Activated naive CD8-positive, alpha-beta T cell treated with anti-CD3 and anti-CD28 coated beads, Interleukin-2, amount 50 U/mL, for 16 hours (primary cell): ENCODE measurements at regions not wholly inside any gene's neighbourhood (a gene's known extent, or its start where the extent isn't known, plus 50 kb on each side); places are given as distances from the start of the nearest gene placed in this dataset.

ENCODE experiments used
- DNase-seq: peaks from one replicate; pipeline ENCODE4 v3.0.0-alpha.2; 2020; ENCODE audit warnings: low read depth, low spot score

DNA sequence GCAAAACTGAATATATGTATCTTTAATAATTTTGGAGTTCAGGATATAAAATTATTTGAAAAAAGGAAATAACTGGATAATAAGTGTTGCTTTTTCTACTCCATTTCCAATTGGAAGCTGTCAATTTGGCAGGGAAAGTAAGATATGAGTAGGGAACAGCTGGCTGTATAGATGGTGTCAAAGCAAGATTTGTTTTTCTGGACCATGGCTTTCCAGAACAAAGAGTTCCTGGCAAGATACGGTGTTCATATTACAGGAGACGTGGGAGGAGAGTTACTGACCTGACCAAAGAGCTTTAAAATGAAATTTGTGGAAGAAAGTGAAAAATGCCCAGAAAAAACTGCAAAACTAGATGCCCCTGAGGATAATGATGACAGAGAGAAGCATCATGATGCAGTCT is 442.7 kb upstream of the KIRREL3 start:
- DNase-seq, result no peak

DNA sequence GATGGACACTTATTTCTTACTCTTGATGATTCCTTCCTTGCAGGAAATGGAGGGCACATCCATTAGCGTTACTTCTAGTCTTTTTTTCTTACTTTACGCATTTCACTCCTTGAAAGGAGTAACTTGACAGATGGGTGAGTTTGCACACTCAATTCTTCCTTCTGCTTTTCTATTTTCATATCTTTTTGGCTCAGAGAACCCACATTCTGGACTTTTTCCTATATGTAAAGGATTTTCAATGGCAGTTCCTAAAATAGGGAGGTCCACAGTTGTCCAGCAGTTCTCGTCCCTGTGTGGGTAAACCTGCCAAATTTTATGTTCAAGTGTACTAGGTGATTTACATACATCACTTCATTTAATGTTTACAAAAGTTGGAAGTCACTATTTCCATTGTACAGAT is 440.0 kb upstream of the KIRREL3 start:
- DNase-seq, result no peak

DNA sequence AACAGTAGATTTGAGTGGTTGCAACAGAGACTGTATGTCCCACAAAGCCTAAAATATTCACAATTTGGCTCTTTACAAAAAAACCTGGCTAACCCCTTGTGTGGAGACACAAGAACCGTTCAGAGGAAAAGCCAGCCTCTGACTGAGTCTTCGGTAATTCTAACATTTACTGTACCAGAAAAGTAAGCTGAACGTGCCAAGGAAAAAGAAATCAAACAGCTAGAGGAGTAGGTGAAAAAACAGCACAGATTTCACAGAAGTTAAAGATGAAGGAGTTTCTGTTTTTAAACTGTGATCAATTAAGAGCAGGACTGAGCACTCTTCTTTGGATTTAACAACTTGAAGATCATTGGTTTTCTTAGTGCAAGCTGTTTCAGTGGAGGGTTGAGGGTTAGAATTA is 424.7 kb upstream of the KIRREL3 start:
- DNase-seq, result no peak

DNA sequence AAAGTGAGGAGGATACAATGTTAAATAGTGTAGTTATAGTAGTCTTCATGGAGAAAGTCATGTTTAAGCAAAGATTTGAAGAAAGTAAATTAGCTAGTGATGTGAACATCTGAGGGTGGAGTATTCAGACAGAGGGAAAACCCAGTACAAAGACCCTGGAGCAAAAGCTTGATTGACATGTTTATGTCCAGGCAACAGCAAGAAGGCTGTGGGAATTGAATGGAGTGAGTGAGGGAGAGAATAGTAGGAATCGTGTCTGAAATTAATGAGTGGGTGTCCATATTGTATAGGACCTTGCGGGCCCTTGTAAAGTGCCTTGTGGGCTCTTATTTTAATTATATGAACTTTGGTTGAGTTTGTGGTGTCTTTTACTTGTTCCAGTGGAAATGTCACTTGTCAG is 424.1 kb upstream of the KIRREL3 start:
- DNase-seq, result no peak

DNA sequence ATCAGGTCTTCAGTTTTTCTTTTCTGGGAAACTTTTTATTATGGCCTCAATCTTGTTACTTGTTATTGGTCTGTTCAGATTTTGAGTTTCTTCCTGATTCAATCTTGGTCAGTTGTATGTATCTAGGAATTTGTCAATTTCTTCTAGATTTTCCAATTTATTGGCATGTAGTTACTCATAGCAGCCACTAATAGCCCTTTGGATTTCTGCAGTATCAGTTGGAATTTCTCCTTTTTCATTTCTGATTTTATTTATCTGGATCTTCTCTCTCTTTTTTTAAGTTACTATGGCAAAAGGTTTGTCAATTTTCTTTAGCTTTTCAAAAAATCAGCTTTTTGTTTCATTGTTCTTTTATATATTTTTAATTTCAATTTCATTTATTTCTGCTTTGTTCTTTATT is 419.6 kb upstream of the KIRREL3 start:
- DNase-seq, result no peak

DNA sequence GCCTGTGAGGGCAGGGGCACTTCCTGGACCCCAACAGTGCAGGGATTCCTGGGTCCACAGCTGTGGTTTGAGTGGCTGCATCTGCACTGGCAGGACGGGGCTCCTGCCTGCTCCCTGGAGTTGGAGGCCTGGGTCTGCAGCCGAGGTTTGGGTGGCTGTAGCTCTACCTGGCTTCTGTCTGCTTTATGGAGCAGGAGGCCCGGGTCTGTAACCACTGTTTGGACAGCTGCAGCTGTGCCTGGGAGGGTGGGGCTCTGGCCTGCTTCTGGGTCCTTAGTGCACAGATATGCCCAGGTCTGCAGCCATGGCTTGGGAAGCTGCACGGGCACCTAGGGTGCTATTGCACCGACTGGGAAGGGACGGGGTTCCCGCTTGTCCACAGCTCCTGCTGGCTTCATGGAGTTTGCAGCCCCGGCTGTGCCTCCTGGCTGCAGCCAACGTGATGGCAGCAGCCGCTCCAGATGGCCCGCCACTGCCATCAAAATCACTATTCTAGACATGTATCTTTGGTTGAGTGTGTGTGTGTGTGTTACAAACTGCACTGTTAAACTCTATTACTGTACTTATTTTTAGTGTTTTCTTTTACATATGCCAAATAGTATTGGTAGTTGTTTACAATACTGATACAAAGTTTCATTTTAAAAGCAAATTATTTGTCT is 412.3 kb upstream of the KIRREL3 start:
- DNase-seq, result no peak

DNA sequence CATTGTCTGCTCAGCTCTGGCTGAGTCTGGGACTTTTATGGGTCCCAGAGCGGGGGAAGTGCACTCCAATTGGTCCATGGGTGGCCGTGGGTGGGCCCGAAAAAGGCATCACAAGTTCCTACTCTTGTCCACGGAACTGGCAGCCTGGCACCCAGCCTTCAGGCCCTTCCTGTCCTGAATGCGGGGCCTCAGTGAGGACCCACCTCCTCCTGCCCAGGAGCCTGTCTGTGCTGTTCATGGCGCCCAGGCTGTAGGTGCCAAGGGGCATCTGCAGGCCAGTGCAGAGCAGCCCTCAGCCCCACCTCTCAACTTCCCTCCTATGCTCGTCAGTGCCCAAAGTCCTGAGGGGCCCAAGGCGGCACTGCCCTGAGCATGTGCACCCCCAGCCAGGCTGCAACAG is 411.7 kb upstream of the KIRREL3 start:
- DNase-seq, result no peak

DNA sequence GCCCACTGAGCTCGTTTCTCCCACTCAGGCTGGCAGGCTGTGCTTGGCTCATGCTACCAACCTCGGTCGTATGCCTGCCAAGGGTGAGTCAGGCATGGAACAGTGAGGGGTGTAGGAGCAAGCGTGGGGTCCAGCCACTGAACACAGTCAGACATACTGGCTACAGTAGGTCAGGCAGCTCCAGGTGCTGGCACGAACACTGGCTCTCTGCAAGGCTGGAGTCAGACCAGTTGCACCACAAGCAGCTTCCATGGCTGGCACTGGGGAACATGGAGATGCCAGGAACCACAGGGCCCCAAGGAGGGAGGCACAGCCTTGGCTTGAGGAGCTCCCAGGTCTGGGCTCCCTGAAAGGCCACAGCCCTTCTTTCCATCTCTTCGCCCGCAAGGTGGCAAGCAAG is 410.7 kb upstream of the KIRREL3 start:
- DNase-seq, result no peak

DNA sequence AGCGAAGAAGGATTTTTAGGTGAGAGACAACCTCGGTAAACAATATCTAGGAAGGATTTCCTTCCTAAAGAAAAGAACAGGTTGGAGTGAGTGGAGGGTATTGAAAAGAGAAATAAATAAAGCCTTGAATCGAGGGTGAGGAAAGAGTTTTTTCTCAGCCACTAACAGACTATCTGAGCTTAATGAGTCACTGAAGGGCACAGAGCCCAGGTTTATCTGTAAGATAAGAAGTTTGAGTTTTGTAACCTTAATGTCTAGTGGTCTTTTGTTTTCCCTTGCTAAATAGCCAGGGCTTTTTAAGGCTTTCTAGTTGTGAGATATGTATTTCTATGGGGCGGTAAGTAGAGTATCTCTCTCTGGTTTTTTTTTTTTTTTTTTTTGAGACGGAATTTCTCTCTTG is 394.5 kb upstream of the KIRREL3 start:
- DNase-seq, result no peak

DNA sequence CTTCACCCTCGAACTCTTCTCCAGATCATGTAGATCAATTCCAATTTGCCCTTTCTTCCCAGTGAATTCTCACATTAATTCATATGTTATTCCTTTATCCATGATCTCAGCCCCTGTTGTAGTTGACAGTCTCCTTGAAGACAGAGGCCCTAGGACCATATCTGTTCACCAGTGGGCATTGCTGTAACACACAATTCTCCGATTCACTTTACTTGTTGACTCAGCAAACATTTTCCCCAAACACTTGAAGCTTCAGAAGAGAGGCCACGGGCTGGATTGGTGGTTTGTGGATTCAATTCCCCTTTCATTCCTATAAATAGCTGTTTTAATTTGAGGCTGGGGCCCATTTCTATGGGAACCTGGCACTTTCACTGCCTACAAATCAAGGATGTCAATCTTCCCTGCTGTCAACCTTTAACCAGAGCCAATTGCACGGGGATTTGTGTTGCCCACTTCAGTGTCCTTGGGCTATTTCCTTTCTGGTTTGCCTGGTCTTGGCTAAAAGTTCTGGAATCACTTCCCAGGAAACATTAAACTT is 393.0 kb upstream of the KIRREL3 start:
- no peak for DNase-seq

DNA sequence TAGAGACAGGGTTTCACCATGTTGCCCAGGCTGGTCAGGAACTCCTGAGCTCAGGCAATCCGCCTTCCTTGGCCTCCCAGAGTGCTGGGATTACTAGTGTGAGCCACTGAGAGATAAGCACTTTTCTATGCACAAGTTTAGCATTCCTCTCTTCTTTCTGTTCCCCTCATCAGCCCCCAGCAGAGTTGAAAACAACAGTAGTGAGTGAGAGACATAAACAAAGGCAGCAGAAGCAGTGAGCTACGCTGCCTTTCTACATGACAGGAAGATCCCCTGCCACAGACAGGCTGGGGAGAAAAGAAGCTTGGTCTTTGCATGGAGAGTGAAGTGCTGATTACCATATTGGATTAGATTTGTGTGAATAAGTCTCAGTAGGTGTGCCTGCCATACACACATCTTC is 392.0 kb upstream of the KIRREL3 start:
- DNase-seq, result no peak

DNA sequence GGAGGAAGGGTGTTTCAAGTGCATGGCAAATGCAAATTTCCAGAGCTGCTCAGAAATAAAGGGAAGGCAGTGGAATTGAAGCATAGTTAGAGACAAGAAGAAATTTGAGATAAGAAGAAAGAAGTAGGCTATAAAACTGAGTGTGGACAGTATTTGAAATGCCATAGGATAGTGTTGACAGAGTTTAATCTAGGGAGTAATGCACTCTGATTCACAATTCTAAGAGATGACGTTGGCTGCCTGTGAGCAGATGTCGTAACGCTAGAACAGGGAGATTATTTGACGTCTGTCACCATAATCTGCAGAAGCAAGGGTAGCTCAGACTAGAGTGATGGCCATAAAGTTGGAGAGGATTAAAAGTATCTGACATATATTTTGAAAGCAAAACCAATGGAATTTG is 389.9 kb upstream of the KIRREL3 start:
- DNase-seq, result no peak

DNA sequence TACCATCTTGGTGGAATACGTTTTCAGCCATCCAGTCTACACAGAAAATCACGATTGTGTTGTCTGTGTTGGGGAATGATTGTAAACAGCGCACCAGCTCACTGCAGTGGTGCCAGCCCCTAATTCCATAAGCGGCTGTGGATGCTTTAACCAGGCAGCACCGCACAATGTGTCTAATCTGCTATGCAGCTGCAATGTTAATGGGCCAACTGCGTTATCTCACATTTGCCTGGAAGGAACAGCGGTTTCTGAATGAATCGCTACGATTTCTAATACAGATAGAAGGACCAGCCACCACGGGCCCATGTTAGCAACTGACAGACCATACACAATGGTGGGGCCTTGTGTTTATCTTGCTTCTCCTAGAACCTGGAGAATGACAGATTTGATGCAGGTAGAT is 384.5 kb upstream of the KIRREL3 start:
- no peak for DNase-seq

DNA sequence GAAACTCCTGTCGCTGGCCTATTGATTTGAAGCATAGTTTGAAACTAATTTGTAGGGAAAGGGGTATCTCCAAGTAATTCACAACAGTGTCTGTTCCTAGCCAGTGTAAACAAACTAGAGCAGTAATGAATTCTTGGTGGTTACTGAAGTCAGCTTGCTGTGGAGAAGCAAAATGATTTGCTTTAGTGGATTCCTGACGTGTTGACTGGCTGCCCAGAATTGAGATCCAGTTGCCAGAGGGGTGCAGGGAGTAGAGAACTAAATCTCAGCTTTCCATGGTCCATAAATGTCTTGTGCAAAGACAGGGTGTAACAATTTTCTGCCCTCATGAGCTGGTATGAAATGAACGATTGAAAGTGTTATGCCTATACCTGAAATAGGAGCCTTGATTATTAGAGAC is 382.5 kb upstream of the KIRREL3 start:
- DNase-seq, result no peak

DNA sequence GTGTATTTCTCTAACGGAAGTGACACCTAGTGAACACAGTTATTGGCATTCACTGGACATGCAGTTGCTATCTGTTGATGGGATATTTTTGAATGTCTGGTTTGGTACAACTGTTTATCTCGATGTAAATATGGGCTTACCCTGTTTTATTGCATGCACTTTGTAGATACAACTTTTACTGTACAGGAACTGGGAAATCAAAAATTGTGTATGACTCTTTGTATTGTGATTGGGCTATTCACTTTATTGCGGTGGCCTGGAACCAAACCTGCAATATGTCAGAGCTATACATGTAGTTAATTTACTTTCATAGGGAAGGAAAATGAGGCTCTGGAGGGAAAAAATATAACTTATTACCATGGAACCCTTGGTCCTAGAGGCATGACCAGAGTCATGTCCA is 380.7 kb upstream of the KIRREL3 start:
- DNase-seq, result no peak

DNA sequence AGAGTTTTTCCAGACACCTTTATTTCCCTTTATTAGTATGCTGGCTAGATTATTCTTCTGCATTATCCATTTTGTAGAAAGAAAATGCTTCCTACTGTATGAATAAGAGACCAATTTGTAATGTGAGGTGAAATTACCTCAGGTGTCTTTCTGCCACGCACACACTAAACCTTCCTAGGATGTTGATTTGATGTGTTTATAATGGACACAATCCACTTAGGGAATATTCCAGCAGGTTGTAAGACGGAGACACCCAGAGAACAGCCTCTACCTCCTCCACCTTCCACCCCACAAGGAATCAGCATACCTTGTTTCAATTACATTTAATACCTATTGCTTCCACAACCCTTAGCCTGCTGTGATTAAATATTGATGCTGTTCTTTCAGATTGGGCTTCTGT is 379.1 kb upstream of the KIRREL3 start:
- DNase-seq, result no peak

DNA sequence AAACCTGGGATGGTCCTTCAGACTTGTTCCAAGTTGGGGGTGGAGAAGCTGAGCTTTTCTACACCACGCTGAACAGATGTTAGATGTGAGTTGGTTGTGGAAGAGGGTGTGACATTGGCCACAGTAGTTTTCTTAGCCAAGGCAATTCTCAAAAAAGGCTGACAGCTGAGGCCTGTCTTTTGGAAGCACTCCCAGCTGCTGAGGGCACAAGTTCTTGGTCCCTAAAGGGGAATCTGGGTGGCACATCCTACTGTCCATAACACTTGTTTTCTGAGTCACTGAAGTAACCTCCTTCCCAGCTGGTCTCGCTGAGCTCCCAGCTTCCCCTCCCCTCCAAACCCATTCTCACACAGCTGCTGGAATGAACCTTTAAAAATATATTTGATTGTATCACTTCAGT is 375.7 kb upstream of the KIRREL3 start:
- no peak for DNase-seq

DNA sequence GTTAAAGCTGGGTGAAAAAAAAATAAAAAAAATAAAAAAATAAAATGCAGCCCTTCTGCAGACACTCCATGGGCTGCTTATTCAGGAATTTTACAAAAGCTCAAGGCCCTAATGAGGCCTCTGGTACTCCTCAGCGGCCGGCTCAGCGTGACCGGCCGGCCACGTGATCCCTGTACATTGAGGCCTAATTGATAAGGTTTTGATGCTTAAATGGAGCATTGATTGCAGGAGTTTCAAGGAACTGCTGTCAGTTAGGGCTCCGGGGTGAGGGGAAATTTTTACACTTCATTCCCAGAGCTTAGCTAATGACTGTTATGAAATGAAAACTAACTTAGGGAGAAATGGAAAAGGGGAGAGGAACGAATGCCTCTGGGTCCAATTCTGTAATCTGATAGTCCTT is 368.8 kb upstream of the KIRREL3 start:
- no peak for DNase-seq

DNA sequence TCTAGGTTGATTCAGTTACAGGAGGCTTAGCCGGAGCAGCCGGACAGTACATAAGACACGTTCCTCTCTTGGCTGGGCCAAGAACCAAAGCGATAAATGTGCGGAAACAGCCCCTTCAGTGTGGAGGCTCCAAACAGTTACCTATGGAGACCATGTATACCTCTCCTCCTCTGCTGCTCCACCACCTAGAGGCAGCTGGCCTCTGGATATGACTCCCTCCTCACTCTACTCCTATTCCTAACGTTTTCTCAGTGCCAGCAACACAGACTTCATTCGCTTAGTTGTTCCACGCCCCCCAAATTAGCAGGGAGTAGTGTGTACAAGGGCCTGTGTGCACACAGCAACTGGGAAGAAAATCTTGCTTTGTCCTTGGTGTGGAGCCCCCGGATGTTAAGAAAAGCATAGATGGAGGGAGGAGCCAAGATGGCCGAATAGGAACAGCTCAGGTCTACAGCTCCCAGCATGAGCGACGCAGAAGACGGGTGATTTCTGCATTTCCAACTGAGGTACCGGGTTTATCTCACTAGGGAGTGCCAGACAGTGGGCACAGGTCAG is 362.3 kb upstream of the KIRREL3 start:
- no peak for DNase-seq

DNA sequence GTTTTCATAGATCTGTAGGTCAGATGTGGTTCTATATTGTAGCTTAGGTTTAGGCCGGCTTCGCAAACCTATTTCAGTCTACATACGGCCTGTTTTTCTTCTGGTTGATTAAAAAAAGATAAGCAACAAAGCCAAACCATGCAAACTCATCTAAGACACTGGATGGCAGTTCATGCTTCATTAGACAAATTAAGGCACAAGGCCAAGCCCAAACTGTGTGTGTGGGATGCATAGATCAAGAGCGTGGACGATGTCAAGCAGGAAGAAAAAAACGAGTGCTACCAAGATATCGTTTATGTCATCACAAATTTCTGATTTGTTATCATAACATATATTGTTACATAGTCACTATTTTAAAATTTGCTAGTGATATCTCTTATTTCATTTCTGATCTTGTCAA is 357.6 kb upstream of the KIRREL3 start:
- DNase-seq, result no peak

DNA sequence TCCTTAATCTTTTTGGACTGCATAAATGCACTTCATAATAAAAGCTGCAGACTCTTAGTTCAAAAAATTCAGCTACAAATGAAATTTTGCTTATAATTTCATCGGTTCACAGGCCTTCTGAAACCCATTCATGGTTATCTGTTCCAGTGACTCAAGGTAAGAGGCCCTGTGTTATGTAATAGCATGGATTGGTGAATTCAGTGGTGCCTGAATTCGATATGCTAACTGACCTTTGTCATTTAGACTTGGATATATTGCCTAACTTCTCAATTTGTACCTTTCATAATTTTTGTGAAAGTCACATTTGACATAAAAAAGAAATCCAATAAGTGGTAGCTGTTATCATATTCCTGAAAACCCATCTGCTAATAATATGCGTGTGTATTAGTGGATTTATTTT is 349.9 kb upstream of the KIRREL3 start:
- DNase-seq, result no peak

DNA sequence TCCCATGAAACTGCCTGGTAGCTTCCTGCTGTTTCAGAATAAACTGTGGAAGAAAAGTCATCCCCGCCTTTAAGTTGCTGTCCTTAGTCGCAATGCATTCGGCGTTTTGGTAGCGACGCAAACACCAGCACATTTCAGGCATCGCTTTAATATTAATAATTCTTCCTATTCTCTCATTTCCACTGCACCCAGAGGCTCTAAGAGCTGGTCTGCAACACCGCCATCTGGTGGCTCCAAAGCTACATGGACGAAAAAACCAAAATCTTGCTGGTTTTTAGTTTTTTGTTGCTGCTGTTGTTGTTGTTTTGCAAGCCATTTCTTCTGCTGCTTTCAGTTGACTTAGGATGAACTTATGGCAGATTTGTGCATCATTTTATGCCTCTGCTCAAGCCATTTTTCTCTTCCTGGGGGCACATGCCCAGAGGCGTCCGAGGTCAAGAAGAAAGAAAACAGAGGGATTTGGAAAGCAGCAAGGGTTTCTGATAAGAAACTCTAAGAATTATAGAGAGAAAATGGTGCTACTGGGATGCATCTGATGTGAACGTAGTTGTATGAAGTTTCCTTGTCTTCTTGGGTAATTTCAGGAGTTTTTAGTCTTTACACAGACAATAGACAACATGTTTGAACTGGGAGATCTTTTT is 345.4 kb upstream of the KIRREL3 start:
- no peak for DNase-seq

DNA sequence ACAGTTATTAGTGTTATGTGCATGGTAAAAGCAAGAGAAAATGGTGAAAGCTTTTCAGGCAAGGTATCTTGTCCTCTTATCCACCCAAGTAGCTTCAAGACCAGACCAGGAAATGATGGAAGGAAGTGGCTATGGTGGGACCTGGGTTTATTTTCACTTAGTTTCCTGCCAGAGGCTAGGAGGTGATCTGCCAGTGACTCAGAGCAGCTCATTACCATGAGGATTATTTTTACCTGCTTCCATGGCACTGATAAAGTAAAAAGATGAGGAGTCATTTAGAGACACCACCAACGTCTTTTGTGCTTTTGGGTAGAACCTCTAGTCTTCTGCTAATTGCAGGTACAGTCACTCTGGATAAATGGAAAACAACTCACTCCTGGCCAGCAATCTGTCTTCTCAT is 339.9 kb upstream of the KIRREL3 start:
- DNase-seq, result no peak
